Stimulated activated CD8-positive, alpha-beta memory T cell treated with anti-CD3 and anti-CD28 coated beads, Interleukin-4, amount 100 ng/mL, for 48 hours (primary cell): ENCODE measurements at regions not wholly inside any gene's neighbourhood (a gene's known extent, or its start where the extent isn't known, plus 50 kb on each side); places are given as distances from the start of the nearest gene placed in this dataset.
A peak's percentile ranks its signal among the peaks of the same experiment; 100 is the strongest.

Experiments used
- DNase-seq: peaks from one replicate; pipeline ENCODE4 v3.0.0-alpha.2; 2020

DNA sequence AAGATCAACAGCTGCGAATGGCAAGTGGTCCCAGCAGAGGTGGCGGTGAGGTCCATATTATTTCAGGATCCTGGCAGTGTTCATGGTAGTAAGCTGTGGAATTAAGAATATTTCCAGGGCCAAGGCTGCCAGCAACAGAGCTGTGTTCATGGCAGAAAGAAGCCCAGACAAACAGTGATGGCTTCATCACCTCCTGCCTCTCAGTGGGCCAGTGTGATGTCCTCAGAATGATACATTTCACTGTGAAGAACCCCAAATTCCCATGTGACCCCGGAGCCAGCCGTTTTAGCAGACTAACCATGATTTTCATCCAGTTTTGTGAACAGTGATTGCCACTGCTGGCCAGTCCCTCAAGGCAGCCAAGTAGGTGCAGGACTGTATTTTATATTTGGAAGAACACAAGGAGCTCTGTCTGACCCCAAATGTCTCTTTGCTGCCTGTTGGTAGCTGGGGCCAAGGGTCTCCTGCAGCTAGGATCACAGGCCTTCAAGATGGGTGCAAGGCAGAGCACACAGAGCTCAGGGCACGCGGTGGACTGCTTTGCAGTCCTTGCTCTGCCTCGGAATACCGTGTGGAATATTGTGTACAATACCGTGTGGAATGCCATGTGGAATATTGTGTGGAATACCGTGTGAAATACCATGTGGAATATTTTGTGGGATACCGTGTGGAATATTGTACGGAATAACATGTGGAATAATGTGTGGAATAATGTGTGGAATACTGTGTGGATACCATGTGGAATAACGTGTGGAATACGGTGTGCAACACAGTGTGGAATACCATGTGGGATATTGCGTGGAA is 132.3 kb upstream of the CHST15 start:
- peak; percentile 35 for DNase-seq

DNA sequence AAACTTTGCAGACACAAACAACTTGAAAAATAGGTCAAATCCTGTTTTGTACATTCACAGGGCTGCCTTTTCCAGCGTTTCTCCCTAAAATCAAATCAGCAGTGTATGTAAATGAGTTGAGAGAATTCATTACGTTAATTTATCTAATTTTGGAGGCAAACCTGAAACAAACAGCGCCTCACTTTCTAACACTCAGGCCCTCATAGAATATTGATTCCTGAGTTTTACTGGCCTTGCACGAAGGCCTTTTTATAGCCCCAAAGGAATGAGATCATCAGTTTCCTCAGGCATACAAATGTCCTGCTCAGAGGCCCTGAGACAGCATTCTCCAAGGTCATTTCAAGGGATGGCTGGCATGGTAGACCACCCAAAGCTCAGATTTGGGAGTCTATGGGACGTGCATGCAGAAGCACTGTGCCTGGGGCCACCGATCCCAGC is 131.7 kb upstream of the CHST15 start:
- DNase-seq = no peak

DNA sequence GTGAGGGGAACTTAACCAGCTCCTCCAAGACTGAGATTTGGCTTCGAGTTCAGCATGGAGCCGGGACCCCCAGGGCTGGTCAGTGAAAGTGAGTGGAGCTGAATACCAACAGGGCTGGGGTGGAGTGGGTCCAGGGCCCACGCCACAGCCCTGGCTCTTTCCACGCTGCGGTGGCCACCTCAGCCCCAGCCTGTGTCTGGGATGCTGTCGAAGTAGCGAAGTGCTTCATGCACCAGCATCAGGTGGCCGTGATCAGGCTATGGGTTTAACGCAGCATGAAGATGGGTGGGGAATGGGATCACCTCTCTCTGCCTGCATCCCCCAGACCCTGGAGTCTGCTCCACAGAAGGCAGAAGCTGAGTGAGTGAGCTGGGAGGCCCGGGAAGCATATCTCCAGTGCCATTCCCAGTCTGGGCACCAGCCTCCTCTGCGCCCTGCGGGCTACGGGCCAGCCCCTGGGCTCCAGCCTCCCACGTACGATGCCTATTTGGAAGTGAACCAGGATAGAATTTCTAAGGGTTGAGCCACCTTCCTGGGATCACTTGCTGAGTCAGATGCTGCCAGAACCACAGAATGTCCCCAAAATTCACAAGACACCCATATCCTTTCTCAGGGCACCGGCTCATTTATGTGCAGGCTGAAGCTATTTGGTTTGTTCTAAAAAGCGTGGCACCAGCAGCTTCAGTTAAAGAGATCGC is 131.1 kb upstream of the CHST15 start:
- DNase-seq = no peak

DNA sequence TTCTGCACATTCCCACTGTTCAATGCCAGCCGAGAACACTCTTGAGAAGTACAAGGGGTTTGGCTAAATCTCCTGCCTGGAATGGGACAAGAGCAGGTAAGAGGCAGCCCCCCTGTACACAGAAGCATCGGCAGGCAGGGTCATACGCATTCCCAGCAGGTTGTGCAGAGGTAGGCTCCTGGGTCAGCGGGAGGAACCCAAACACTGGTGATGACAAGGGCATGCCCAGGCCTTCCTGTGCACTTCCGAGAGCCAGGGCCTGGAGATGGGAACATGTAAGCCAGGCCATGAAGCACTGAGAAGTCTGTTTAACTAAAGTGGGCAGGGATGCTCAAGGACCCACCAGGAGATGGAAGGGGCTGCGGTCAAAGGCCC is 130.3 kb upstream of the CHST15 start:
- DNase-seq = no peak

DNA sequence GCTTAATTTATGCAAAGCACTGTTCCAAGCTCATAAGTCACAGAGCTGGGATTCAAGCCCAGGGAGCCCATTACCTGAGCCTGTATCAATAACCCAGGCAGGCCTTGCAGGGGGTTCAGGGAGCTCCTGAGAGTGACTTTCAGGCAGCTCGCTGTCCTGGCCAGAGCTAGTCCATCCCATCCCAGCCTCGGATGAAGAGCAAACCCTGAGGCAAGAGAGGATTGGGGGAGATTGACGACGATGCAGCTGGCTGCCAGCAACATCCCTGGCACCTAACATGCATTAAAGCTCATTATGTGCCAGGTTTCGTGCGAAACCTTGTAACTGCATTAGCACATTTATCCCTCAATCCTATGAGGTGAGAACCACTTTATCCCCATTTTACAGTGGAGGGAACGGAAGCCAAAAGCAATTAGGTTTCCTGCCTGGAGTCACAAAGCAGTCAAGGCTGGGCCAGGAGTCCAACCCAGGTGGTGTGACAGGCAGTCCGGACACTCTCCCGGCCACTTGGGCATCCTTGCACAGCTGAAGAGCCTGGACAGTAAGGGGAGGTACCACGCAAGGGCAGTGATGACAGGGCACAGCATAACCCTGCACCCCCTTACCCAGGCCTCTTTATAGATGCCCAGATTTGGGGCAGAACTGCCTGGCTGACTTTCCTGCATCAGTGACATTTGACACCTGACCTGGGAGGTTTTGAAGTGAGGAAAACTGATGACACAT is 129.8 kb upstream of the CHST15 start:
- no peak for DNase-seq

DNA sequence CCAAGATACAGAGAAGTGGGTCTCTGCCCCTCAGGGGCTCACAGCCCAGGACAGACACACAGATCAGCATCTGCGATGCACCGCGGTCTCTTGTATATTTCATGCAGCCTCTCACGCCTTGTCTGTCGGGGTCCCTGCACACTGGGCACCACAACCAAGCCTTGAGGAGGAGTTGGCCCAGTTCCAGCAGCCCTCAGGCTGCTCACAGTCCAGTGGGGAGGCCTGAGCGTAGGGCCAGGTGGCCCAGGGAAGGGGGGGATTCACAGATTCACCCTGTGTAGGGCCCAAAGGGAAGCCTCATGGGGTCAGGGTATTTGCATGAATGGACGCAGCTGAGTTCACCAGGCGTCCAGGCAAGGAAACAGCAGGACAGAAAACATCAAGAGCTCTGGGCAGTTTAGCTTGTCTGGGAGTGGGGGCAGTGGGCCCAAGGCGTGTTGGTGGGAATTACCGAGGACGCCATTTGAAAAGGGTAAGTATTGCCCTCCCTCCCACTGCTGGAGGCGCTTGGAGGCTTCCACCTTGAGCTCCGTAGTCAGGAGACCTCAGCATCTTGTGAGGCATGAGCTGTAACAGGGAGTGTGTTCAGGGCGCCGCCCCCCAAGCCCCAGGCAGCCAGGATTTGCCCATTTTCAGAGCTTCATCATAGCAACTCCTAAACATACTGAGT is 129.1 kb upstream of the CHST15 start:
- no peak for DNase-seq

DNA sequence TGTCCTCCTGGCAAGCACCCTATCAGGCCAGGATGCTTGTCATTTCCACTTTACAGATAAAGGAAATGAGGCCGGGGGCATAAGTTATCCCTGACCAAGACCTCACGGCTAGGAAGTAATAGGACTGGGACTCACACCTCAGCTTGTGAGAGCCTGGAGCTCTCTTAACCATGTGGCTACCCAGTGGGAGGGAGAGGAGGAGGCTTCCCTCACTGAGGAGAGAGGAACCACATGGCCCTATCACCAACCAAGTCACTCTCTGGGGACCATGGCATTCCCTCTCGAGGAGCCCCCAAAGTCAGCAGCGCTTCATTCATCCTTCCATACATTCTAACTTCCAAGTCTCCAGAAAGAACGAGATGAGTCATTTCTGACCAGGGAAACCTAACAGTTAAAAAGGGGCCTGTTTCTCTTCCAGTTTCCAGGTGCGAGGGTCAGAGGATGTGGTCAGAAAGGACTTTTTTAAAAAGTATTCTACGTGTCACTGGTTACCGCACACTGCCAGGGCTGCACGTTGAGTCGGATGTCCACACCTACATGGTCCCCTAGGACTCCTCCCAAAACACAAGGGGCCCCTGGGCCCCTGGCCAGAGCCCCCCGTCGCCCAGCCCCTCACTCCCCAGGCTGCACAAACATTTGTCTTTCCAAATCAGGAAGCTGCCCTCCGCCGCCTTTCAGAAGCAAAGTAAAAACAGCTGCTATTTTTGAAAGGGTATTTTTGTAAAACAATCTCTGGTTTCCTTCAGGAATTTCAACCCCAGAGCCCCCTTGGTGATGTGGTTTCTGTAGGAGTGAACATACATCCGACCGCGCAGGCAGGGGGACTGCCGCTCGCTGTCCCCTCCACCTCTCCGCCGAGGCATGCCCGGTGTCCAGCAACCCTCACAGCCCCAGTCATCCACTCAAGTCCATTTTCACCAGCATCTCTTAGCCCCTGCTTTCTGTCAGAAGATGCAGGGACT is 128.2 kb upstream of the CHST15 start:
- no peak for DNase-seq

DNA sequence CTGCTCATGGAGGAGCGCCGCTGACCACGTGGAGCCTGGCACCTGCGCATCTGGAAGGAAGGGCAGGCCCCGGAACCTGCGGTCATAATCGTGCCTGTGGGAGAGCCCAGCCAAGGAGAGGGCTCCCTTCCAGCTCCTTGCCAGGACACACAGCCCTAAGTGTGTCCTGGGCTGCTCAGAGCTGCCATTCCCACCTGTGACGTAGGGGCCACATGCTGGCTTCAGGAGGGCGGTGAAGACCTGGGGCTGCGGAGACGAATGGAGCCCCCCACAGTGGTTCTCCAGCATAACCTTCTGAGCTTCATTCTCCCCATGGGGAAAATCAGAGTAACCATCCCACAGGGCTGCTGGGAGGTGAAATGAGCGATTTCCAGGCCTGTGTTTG is 127.6 kb upstream of the CHST15 start:
- DNase-seq = no peak

DNA sequence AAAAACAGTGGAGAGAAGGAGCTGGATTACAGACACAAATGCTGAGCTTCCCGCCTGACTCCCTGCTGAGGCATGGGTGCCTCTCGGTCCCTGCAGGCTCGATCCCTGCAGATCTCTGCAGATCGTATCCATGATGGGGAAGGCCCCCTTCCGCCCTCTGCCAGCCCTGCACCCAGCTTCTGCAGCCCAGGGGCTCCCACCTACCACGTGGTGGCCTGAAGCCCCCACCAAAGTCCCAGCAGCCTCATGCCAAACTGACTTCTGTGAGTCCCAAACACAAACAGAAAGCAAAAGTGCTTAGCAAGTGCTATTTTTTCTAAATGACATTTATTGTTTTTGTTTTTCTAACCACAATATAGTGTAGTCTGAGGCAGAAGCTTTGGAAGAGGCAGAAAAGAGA is 127.1 kb upstream of the CHST15 start:
- DNase-seq = no peak

DNA sequence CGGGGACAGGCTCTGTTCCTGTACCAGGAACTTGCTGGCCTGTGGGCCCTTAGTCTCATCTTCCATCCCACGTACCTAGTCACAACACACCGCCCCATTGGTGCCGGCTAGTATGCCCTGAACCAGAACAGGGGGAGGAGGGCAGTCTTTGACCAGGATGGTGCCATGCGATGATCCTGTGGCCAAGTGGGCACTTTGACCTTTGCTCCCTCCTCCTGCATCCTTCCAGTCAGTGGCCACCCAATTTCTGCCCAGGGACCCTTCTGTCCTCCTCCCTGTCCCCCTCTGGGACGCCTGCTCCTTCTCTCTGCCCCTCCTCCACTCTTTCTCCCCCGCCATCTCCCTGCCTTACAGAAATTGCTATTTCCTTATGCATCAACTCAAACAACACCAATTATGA is 126.3 kb upstream of the CHST15 start:
- no peak for DNase-seq

DNA sequence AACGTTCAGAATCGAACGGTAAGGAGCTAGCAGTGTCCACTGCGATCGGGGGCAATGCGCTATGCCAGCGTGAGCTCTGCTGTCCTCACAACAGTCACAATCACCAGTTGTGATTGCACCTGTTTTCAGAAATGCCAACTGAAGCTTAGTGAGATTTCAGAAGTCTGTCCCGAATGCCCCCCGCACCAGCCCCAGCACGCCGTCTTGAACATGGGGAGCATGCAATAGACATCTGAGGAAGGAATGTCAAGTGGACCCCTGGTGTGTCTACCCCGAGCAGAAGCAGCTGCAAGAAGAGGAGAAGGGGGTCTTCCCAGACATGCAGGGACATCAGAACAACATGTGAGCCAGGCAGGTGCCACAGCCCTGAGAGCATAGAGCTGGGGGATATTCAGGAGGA is 125.7 kb upstream of the CHST15 start:
- no peak for DNase-seq

DNA sequence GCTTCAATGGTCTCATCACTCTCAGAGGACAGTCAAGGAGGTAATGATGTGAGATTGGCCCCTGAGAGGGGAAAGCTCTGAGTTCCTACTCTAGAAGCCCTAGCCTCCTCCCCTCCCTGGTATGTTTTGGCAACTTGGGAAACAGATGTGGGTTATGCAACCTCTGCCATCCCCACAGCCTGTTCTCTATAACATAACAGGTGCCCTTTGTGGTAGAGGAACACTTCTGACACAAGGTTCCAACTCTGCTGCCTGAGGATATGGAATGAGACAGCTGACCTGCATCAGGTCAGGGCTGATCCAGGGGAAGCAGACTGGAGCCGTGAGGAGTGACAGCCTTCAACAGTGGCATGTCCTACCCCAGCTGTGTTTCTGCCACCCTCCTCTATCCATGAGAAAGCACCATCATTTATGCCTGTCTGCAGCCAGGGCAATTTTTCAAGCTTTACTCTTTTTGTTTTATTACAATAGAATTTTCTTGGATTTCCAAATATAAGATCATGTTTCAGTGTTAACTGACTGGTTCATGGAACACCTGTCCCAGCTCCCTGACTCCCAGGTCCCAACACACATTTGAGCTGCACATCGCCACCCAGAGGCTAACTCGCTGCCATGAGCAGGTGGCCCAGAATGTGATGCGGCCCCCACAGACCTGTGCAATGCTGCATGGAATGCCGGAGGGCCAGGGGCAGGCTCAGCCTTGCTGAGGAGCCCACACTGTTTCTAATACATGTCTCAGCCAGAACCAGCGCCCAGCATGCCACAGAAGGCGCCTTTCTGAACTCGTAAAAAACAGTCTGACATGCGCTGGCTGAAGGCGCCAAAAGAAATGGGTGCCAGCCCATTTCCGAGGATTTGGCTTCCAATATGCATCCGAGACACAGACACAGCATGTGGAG is 124.8 kb upstream of the CHST15 start:
- DNase-seq = no peak

DNA sequence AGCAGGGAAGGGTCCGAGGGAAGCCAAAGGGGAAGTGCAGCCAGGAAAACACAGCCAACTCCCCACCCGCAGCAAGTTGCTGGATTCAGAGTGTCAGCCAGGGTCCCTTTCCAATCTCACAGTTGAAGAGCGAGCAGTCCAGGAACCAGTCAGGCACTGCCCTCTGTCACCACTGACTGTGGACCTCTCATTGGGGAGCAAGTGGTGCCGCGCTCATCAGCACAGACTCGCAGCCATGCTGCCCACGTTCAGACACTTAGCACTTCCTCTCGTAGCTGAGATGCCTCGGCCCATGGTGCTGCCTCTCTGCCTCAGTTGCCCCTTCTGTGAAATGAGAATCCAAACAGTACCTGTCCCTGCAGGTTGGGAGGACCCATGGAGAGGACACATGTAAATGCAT is 123.6 kb upstream of the CHST15 start:
- DNase-seq = no peak

DNA sequence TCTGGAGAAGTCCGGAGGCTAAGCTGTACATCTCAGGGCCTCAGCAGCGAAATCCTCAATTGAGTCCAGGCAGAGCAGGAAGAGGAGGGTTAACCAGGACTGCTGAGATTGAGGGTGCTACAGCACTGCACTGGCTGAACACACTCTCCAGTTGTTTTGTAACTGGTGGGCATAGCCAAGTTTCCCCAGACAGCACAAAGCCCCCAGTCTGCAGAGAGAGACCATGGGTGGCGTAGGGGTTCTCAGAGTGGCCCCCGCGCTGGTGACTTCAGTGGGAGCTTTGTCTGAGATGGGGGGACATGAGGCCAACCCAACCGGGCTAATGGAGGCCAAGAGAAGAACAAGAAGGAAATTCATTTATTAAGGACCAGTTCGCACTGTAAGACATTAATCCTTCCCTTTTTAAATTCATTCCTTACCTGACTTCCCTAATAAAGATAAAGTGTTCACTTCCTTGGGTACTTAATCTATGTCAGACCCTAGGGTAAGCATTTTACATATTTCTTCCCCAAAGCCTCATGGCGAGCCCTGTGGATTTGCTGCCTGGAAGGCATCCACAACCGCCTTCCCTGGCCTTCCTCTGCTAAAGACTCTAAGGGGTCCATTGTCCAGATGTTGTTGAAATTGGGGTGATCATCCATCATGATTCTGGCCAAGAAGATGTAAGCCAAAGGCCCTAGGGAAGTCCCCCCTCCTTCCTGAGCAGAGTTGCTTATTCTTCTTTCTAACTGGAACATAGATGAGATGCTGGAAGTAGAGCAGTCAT is 121.4 kb upstream of the CHST15 start:
- no peak for DNase-seq

DNA sequence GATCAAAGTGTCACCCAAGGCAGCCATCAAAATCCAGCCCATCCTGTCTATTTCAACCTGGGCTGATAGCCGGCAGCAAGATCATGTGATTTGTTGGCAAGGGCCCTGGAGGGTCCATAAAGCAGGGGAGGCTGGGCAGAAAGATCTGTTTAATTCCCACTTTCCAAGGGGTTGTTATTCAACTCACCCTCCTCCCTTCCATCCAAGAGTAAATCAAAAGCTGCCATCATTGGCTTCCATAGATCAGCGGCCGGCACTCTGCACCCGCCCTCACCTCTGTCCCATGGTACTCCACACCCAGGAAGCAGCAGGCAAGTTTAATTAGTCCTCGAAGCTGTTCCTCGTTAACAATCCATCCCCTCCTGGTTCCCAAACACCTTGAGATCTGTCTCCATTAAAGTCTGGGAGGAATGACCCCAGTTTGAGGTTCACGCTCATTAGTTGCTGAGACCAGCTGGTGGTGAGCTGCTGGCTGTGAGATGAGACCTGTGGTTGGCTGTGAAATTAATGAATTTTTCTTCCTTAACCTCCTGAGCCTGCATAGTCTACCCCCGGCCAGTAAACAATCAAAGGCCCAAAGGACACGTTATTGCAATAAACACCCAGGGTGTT is 120.6 kb upstream of the CHST15 start:
- DNase-seq = no peak

DNA sequence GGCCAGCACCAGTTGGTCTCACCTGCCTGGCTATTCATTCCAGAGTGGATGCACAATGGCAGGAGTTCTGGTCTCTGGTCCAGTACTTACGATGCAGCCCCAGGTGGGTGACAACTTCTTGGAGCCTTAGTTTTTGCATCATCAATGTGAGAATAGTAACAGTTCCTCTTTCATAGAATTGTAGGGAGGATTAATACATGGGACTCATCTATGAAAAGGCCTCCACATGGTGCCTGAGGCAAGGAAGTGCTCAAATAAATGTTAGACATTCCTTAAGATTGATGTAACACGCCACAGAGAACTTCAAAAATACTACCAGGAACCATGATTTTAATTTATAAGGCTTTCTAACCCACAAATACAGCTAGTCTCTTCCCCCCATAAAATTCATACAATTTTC is 120.1 kb upstream of the CHST15 start:
- DNase-seq = no peak

DNA sequence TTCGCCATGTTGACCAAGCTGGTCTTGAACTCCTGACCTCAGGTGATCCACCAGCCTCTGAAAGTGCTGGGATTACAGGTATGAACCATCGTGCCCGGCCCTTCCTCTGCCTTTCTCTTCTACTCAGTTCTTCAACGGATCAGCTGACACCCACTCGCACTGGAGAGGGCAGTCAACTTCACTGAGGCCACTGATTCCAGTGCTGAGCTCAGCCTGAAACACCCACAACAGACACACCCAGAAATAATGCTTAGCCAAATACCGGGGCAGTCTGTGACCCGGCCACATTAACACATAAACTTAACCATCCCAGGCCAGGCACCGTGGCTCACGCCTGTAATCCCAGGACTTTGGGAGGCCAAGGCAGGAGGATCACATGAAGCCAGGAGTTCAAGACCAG is 119.3 kb upstream of the CHST15 start:
- DNase-seq = no peak

DNA sequence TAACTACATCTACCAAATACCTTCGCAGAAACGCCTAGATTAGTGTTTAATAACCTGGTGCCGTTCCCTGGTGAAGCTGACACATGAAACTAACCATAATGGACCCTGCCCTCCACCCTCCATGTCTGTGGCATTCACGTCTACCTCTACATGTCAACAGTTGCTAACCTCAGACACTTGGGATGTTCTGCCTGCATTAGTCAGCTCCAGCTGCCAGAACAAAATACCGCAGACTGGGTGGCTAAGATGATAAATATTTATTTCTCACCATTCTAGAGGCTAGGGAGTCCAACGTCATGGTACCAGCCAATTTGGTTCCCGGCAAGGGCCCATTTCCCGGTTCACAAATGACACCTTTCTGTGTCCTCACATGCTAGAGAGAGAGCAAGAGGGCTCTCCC is 118.5 kb upstream of the CHST15 start:
- DNase-seq = no peak

DNA sequence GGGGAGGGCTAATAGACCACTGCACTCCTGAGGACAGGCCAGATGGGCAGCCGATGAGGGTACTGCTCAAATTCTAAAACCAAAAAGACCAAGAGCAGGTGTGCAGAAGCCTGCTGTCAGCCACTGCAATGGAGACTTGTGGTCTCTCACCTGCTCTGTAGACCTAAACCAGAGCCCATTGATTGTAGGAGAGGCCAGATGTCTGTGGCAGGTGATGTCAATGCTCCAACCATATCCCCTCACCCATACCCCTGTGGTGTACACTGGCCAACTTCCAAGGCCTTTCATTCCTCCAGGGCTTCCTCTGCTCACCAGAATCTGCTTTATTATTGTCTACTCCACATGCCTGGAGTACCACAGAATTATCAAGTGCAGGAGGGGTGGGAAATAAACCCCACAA is 116.9 kb upstream of the CHST15 start:
- DNase-seq = no peak

DNA sequence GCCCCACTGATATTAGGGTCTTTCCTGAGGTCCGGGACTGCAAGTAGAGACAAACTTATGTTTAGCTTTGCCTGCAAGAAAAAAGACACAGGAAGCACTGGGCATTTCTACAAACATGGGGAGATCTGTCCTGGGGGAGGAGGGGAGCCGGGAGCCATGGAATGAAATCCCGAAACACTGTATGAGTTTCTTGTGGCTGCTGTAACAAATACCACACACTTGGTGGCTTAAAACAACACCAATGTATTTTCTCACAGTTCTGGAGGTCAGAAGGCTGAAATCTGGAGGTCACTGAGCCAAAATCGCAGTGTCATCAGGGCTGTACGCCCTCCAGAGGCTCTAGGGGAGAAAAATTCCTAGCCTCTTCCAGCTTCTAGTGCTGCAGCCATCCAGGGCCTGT is 114.0 kb upstream of the CHST15 start:
- no peak for DNase-seq
